Erythroblast (primary cell): ENCODE measurements at regions not wholly inside any gene's neighbourhood (a gene's known extent, or its start where the extent isn't known, plus 50 kb on each side); places are given as distances from the start of the nearest gene placed in this dataset.

Experiments used
- GATA1 ChIP-seq: IDR thresholded peaks from 2 replicates; pipeline ENCODE4 v1.6.1; 2011; ENCODE audit warnings: low read depth, mild to moderate bottlenecking, control low read depth, low read length, moderate library complexity
- POLR2A ChIP-seq: IDR thresholded peaks from 2 replicates; pipeline ENCODE4 v1.6.1; 2011; ENCODE audit warnings: mild to moderate bottlenecking, low read length

GRCh38 chr9:22356985-22357384, 89.6 kb upstream of the DMRTA1 start:
- TF ChIP-seq POLR2A (no peak), GATA1 (no peak)
